Muscle of back (tissue), 3 donors: ENCODE measurements at regions not wholly inside any gene's neighbourhood (a gene's known extent, or its start where the extent isn't known, plus 50 kb on each side); places are given as distances from the start of the nearest gene placed in this dataset.
"Not testable (repeated sequence)": the region's sequence is repeated elsewhere in the genome, so short reads cannot be mapped to it uniquely, and the experiment has no call there.

Experiments used
- DNase-seq, 3 donors: peaks; one replicate each; pipeline versions ENCODE4 v3.0.0 to v3.0.0-alpha.2; 2013

DNA sequence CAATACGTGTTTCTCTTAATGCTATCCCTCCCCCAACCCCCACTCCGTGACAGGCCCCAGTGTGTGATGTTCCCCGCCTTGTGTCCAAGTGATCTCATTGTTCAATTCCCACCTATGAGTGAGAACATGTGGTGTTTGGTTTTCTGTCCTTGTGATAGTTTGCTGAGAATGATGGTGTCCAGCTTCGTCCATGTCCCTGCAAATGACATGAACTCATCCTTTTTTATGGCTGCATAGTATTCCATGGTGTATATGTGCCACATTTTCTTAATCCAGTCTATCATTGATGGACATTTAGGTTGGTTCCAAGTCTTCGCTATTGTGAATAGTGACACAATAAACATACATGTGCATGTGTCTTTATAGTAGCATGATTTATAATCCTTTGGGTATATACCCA lies 52.5 kb downstream of the KIAA0408 start:
- not testable (repeated sequence) for DNase-seq

DNA sequence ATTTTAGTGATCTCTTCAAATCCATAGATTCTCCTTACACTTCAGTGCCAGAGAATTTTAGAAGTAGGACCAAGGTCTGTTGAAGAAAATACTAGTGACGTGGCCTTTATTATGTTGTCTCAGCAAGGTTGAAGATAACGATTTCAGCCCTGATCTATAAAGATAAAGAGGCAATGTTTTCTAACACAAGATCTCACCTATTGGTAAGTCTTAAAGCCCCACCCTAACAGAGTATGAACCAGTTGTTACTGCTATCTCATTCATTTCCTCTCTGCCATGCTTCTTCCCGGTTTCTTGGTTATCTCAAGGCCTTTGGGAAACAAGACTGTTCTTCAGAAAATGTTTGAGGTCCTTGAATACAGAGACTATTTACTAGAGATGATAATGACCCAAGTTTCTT lies 53.1 kb downstream of the KIAA0408 start:
- DNase-seq, result no peak

DNA sequence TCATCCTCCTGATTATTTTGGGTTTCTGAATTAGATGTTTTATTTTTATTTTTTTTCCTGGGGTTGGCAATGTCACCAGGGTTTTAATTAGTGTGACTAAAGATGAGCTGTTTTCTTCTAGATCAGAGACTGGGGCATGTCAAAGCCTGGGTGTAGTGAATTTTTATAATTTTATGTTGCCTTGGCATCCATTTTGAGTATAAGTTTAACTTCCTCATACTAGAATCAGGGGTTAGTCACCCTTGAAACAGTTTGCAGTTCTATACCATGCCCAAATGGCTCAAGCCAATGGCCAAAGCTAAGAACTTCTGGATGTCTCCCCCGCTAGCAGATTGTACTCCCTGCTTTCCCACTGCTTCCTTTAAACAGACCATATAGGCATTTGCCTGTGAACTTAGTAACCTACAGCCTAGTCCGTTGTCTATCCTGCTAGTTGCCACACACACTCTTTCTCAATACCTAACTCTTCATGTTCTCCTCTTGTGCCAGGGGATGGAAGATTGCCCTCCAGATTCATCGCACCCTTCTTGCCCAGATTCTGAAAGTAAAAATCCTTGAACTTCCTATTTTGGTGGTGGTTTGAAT lies 54.5 kb downstream of the KIAA0408 start:
- DNase-seq, result no peak

DNA sequence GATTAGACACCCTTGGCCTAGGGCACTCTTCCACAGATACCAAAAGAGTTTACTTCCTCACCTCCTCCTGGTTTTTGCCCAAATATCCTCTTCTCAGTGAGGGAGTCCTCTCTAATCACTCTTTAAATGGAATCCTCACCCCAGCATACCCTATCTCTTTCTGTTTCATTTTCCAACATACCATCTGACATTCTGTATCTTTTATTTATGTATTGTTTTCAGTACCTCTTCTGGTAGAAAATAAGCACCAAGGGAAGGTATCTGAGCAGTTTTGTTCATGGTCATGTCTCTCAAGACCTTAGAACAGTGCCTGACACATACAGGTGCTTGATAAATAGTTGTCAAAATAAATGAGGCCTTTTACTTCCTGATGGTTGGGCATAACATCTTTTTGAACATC lies 55.1 kb downstream of the KIAA0408 start:
- no peak for DNase-seq

DNA sequence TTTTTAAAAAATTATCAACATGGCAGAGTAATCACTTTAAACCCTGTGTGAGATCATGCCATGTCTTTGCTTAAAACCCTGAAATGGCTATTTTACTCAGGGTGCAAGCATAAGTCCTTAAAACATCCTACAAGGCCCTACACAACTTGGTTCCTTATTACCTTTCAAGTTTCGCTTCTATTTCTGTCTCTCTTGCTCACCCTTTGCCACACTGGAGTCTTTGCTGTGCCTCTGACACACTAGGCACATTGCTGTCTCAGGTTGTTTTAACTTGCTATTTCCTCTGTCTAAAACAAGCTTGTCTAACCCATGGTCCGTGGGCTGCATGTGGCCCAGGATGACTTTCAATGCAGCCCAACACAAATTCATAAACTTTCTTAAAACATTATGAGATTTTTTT lies 55.6 kb downstream of the KIAA0408 start:
- no peak for DNase-seq

DNA sequence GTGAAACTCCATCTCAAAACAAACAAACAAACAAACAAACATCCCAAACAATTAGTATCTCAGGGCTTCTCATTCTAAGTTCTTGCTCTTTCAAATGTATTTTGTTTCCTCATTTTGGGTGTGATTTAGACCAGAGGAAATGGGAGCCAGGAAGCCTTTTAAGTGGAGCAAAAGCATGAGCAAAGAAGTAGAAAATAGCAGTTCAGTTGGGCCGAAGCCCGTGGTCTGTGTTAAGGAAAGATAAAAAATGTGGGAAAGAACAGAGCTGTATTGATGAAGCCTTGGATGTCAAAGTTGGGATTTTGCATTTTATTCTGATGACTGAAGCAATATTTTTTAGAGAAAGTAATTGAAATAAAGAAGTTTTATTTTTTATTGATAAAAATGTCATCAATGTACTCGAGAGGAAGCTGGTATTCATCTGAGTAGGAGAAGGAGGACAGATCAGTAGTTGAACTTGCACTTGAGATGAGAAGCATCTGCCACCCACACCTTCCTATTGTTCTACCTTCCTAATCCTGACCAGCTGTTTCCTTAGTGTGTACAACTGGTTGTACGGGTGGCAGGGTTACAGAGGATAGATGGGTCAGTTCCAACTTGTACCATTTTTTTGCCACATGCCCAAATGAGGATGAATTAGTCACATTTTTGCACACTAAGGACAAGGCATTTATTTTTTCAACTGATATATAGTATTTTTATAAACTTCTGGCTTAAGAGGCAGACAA lies 56.1 kb downstream of the KIAA0408 start:
- no peak for DNase-seq

DNA sequence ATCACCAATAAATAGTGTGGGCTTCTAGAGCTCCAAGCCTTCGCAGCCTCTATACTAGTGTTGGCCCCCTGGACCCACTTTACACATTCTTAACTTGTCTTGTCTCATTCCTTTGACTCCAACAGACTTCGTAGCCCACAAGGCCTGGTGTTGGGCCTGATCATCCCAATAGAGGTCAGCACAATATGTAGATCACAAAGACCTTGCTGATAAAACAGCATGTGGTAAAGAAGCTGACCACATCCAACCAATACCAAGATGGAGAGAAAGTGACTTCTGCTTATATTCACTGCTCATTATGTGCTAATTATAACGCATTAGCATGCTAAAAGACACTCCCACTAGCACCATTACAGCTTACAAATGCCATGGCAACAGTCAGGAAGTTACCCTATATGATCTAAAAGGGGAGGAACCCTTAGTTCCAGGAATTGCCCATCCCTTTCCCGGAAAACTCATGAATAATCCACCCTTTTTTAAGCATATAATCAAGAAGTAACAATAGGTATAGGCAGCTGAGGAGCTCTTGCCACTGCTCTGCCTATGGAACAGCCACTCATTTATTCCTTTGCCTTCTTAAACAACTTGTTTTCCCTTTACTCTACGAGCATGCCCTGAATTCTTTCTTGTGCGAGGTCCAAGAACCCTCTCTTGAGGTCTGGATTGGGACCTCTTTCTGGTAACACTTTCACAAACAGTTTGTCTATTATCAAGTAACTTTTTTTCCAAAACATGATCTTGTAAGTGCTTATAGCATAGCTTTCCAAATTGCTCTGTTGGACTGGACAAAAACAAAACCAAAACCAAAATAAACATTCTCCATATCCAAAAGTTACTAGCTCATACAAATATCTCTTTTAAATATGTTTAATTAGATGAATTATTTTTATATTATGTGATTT lies 54.6 kb upstream of the ECHDC1 start:
- peak in 1 of 3 donors; percentile 67 for DNase-seq

DNA sequence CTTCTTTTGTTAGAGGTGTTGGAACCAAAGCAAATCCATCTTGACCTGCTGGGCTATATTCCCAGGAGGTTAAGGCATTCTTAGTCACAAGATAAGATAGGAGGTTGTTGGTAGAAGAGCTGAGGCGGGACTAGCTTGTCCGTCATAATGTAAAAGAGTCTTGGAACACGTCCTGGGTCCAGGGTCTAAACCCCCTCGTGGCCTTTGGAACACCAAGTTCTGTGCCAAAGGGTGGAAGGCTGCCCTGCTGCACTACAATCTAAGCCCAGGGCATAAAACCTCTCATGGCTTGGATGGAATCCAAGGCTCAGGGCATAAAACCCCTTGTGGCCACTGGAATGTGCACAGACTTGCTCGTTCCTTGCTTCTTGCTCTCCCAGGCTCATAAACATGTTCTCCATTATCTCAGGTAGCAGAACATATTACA lies 53.8 kb upstream of the ECHDC1 start:
- DNase-seq, result not testable (repeated sequence)
